ENCODE measurements at regions not wholly inside any gene's neighbourhood (a gene's known extent, or its start where the extent isn't known, plus 50 kb on each side); places are given as distances from the start of the nearest gene placed in this dataset.
"Not testable (repeated sequence)": the region's sequence is repeated elsewhere in the genome, so short reads cannot be mapped to it uniquely, and the experiment has no call there.

DNA sequence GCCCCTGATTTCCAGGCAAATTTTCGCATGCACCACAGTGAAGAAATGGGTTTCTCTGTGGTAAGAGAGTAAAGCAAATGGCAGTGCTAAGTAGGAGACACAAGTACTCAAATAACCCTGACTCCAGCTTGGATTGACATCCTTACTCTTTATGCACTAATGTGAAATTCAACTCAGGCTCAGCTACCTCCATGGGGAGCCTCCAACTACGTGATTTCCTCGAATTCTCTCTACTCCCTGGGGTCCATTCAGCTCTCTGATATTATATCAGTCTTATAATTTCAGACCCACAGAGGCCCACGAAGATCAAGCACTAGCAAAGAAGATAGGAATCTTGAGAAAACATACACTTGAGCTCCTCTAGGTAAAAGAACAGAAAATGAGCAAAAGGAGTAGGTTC lies 407.6 kb upstream of the CCDC54 start:
- Mint-ChIP-seq H3K27me3 (ENCODE audit: insufficient read depth, low read depth) (no peaks in the 10 kb centered on the region), H3K27ac (no peak overlapping the region), H3K4me1 (peaks cover 7% of the 10 kb centered on the region), H3K4me3 (no peak overlapping the region), H3K9me3 (no peaks in the 10 kb centered on the region), H3K36me3 (no peaks in the 10 kb centered on the region)
- no peaks in the 10 kb centered on the region for H4K20me1 ChIP-seq (ENCODE audit: low read depth)
- no peak overlapping the region for H3K4me3 ChIP-seq
- H3K9me3 ChIP-seq (ENCODE audit: low read depth) = no peaks in the 10 kb centered on the region
- no peak overlapping the region for H3K4me2 ChIP-seq
- H3K27me3 ChIP-seq = no peaks in the 10 kb centered on the region
- H3K27ac ChIP-seq = no peak overlapping the region
- H3K79me2 ChIP-seq (ENCODE audit: low read depth) = no peaks in the 10 kb centered on the region
- no peaks in the 10 kb centered on the region for H3K36me3 ChIP-seq
- no peak overlapping the region for H3K9ac ChIP-seq
- TF ChIP-seq, protein P1, sequence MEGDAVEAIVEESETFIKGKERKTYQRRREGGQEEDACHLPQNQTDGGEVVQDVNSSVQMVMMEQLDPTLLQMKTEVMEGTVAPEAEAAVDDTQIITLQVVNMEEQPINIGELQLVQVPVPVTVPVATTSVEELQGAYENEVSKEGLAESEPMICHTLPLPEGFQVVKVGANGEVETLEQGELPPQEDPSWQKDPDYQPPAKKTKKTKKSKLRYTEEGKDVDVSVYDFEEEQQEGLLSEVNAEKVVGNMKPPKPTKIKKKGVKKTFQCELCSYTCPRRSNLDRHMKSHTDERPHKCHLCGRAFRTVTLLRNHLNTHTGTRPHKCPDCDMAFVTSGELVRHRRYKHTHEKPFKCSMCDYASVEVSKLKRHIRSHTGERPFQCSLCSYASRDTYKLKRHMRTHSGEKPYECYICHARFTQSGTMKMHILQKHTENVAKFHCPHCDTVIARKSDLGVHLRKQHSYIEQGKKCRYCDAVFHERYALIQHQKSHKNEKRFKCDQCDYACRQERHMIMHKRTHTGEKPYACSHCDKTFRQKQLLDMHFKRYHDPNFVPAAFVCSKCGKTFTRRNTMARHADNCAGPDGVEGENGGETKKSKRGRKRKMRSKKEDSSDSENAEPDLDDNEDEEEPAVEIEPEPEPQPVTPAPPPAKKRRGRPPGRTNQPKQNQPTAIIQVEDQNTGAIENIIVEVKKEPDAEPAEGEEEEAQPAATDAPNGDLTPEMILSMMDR (IDR thresholded peaks at IDR 0.05) = no peak
- TF ChIP-seq EZH2 (IDR thresholded peaks at IDR 0.05) (no peak), EZH2phosphoT487 (IDR thresholded peaks at IDR 0.05) (no peak)
- peaks cover 7% of the 10 kb centered on the region for H3K4me1 ChIP-seq
- no peaks in the 10 kb centered on the region for H3F3A ChIP-seq (ENCODE audit: low read depth)
- no peak overlapping the region for H2AFZ ChIP-seq (replicated peaks)
- no peak for DNase-seq (ENCODE audit: low spot score)

DNA sequence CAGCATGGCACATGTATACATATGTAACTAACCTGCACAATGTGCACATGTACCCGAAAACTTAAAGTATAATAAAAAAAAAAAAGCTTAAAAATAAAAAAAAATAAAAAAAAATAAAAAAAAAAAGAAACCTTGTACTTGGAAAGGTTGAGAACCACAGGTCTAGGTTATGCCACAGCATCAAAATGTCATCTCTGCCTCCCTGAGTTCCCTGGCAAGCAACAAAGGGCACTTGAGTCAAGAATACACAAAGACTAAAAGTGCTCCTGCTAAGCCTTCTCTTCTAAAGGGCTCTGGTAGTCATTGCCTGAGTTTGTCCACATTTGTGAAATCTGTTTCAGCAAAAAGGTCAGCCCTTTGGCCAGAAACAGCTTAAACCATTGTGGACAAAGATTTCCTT lies 395.8 kb upstream of the CCDC54 start:
- H3K4me3 Mint-ChIP-seq = no peak overlapping the region
- H3K36me3 ChIP-seq = no peaks in the 10 kb centered on the region
- TF ChIP-seq EZH2phosphoT487 (IDR thresholded peaks at IDR 0.05) (no peak), EZH2 (IDR thresholded peaks at IDR 0.05) (no peak)
- TF ChIP-seq, protein P1 (IDR thresholded peaks at IDR 0.05) = no peak
- no peak for DNase-seq (ENCODE audit: low spot score)
- no peaks in the 10 kb centered on the region for H3F3A ChIP-seq (ENCODE audit: low read depth)
- no peaks in the 10 kb centered on the region for H3K9me3 ChIP-seq (ENCODE audit: low read depth)
- no peaks in the 10 kb centered on the region for H3K79me2 ChIP-seq (ENCODE audit: low read depth)
- no peak overlapping the region for H3K27ac Mint-ChIP-seq
- no peaks in the 10 kb centered on the region for H3K36me3 Mint-ChIP-seq
- no peak overlapping the region for H3K4me2 ChIP-seq
- no peak overlapping the region for H3K4me3 ChIP-seq
- H3K27me3 ChIP-seq = no peaks in the 10 kb centered on the region
- H3K9me3 Mint-ChIP-seq = no peaks in the 10 kb centered on the region
- no peaks in the 10 kb centered on the region for H4K20me1 ChIP-seq (ENCODE audit: low read depth)
- no peak overlapping the region for H3K27ac ChIP-seq
- H2AFZ ChIP-seq (replicated peaks) = no peak overlapping the region
- H3K4me1 ChIP-seq = no peaks in the 10 kb centered on the region
- H3K9ac ChIP-seq = no peak overlapping the region
- H3K27me3 Mint-ChIP-seq (ENCODE audit: insufficient read depth, low read depth) = no peaks in the 10 kb centered on the region
- no peaks in the 10 kb centered on the region for H3K4me1 Mint-ChIP-seq

DNA sequence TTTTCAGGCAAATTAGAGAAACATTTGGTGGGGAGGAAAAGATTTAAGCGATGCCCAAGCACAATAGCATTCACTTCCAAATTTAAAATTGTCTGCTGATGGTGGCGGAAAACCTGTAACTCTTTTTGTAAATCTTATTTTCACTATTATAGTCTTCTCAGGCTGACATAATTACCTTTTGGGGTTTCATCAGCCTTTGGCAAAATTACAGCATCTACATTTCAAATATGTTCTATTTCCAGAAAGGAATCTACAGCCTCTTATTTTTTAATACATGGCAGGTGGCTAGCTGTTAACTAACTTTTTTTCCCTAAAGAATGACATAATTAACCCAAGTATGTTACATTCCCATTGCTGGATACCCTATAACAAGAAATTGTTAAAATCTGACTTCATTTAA lies 391.5 kb upstream of the CCDC54 start:
- H3K4me2 ChIP-seq = no peak overlapping the region
- no peak overlapping the region for H3K27ac Mint-ChIP-seq
- H3K36me3 Mint-ChIP-seq = no peaks in the 10 kb centered on the region
- H2AFZ ChIP-seq (replicated peaks) = no peak overlapping the region
- H3K9me3 Mint-ChIP-seq = no peaks in the 10 kb centered on the region
- H4K20me1 ChIP-seq (ENCODE audit: low read depth) = no peaks in the 10 kb centered on the region
- no peaks in the 10 kb centered on the region for H3K36me3 ChIP-seq
- no peak overlapping the region for H3K9ac ChIP-seq
- H3K27me3 ChIP-seq = no peaks in the 10 kb centered on the region
- H3K4me3 Mint-ChIP-seq = no peak overlapping the region
- no peaks in the 10 kb centered on the region for H3K4me1 ChIP-seq
- no peaks in the 10 kb centered on the region for H3K27me3 Mint-ChIP-seq (ENCODE audit: insufficient read depth, low read depth)
- H3K27ac ChIP-seq = no peak overlapping the region
- H3F3A ChIP-seq (ENCODE audit: low read depth) = no peaks in the 10 kb centered on the region
- H3K9me3 ChIP-seq (ENCODE audit: low read depth) = no peaks in the 10 kb centered on the region
- TF ChIP-seq, protein P1 (IDR thresholded peaks at IDR 0.05) = no peak
- TF ChIP-seq EZH2phosphoT487 (IDR thresholded peaks at IDR 0.05) (no peak), EZH2 (IDR thresholded peaks at IDR 0.05) (no peak)
- no peaks in the 10 kb centered on the region for H3K4me1 Mint-ChIP-seq
- no peak for DNase-seq (ENCODE audit: low spot score)
- no peaks in the 10 kb centered on the region for H3K79me2 ChIP-seq (ENCODE audit: low read depth)
- no peak overlapping the region for H3K4me3 ChIP-seq

DNA sequence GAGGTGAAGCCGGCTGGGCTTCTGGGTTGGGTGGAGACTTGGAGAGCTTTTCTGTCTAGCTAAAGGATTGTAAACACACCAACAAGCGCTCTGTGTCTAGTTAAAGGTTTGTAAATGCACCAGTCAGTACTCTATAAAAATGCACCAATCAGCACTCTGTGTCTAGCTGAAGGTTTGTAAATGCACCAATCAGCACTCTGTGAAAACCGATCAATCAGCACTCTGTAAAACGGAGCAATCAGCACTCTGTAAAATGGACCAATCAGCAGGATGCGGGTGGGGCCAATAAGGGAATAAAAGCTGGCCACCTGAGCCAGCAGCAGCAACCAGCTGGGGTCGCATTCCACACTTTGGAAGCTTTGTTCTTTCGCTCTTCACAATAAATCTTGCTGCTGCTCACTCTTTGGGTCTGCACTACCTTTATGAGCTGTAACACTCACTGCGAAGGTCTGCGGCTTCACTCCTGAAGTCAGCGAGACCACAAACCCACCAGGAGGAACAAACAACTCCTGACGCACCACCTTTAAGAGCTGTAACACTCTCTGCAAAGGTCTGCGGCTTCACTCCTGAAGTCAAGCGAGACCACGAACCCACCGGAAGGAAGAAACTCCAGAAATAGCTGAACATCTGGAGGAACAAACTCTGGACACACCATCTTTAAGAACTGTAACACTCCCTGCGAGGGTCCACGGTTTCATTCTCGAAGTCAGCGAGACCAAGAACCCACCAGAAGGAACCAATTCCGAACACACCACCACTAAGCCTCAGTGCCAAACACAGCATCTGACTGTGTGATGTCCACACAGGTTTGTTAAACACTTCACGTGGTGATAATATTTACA lies 378.2 kb upstream of the CCDC54 start:
- H3K79me2 ChIP-seq (ENCODE audit: low read depth); H3F3A ChIP-seq (ENCODE audit: low read depth); H3K4me2 ChIP-seq; H3K36me3 ChIP-seq; H3K36me3 Mint-ChIP-seq; H4K20me1 ChIP-seq (ENCODE audit: low read depth); H3K27ac ChIP-seq; H3K27me3 ChIP-seq; H3K9ac ChIP-seq; H2AFZ ChIP-seq (replicated peaks); H3K9me3 Mint-ChIP-seq; H3K4me1 ChIP-seq; H3K27me3 Mint-ChIP-seq (ENCODE audit: insufficient read depth, low read depth); H3K4me3 Mint-ChIP-seq; H3K4me3 ChIP-seq; DNase-seq (ENCODE audit: low spot score); H3K9me3 ChIP-seq (ENCODE audit: low read depth); H3K27ac Mint-ChIP-seq; H3K4me1 Mint-ChIP-seq: not testable (repeated sequence)

All from neural progenitor cell (in vitro differentiated cells).